GM12875 (cell line): ENCODE measurements at regions not wholly inside any gene's neighbourhood (a gene's known extent, or its start where the extent isn't known, plus 50 kb on each side); places are given as distances from the start of the nearest gene placed in this dataset.

Experiments
- H3K4me3 ChIP-seq: one replicate; pipeline ENCODE4 v1.5.1; 2011; ENCODE audit warnings: low read depth, low read length, control low read depth
- TF ChIP-seq, protein P1 (sequence below): IDR thresholded peaks from 2 replicates; pipeline ENCODE4 v1.5.1; 2011; ENCODE audit warnings: low read depth, mild to moderate bottlenecking, control low read depth, inconsistent platforms, low read length, moderate library complexity, borderline replicate concordance; ENCODE audit not compliant: insufficient read depth

DNA sequence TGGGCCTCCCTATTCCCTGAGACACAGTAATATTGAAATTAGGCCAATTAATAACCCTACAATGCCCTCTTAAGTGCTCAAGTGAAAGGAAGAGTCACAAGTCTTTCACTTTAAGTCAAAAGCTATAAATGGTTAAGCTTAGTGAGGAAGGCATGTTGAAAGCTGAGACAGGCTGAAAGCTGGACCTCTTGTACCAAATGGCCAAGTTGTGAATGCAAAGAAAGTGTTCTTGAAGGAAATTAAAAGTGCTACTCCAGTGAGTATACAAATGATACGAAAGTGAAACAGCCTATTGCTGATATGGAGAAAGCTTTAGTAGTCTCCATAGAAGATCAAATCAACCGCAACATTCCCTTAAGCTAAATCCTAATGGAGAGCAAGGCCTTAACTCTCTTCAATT is 140.8 kb downstream of the PTCSC3 start:
- TF ChIP-seq, protein P1, sequence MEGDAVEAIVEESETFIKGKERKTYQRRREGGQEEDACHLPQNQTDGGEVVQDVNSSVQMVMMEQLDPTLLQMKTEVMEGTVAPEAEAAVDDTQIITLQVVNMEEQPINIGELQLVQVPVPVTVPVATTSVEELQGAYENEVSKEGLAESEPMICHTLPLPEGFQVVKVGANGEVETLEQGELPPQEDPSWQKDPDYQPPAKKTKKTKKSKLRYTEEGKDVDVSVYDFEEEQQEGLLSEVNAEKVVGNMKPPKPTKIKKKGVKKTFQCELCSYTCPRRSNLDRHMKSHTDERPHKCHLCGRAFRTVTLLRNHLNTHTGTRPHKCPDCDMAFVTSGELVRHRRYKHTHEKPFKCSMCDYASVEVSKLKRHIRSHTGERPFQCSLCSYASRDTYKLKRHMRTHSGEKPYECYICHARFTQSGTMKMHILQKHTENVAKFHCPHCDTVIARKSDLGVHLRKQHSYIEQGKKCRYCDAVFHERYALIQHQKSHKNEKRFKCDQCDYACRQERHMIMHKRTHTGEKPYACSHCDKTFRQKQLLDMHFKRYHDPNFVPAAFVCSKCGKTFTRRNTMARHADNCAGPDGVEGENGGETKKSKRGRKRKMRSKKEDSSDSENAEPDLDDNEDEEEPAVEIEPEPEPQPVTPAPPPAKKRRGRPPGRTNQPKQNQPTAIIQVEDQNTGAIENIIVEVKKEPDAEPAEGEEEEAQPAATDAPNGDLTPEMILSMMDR = no peak

DNA sequence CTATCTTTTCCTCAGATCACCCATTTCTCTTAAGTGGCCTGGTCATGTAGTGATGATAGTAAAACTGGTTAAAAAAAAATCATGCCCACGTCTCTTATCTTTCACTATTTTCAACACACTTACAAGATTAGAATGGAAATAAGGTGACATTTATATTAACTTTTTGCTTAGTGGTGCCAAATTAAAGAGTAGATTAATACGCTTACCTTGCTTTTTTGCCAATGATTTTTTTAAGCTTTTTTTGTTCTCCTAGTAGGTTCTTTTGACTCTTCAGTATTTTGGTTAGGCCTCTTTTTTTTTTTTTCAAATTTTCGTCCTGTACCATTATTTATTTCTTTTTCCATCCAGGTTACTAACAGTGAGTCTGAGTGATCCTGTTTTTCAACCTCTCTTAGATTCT is 147.9 kb downstream of the PTCSC3 start:
- TF ChIP-seq, protein P1 = no peak
- no peak overlapping the region for H3K4me3 ChIP-seq

More for the DNA sequence above, 140.8 kb downstream of the PTCSC3 start:
- H3K4me3 ChIP-seq = no peak overlapping the region

DNA sequence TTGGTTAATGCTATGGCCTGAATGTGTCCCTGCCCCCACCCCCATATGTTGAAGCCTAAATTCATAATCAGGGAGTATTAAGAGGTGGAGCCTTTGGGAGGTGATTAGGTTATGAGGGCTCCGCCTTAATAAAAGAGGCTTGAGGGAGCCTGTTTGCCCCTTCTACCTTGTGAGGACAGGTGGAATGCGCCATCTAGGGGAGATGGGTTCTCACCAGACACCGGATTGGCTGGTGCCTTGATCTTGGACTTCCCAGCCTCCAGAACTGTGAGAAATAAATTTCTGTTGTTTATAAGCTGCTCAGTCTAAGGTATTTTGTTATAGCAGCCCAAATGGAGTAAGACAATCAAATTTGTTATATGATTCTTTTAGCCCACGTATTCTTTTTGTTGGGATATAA is 148.3 kb downstream of the PTCSC3 start:
- no peak overlapping the region for H3K4me3 ChIP-seq
- TF ChIP-seq, protein P1 = no peak; the same call in 1 of the 2 replicates

DNA sequence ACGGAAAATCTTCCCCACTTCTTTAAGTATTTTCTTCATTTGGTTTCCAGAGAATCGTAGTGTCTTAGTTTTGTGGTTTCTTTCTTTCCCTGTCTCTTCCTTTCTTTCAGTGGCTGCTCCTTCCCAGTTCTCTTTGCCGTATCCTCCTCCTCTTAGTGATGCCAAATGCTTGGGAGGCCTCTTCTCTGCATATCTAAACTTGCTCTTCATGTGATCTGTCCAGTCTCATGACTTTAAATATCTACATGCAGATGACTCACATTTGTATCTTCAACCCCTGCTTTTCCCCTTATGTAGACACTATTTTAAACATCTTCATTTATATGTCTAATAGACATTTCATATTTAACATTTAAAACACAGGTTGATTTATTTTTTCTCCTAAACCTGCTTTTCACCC is 149.2 kb downstream of the PTCSC3 start:
- H3K4me3 ChIP-seq = no peak overlapping the region
- TF ChIP-seq, protein P1 = no peak

DNA sequence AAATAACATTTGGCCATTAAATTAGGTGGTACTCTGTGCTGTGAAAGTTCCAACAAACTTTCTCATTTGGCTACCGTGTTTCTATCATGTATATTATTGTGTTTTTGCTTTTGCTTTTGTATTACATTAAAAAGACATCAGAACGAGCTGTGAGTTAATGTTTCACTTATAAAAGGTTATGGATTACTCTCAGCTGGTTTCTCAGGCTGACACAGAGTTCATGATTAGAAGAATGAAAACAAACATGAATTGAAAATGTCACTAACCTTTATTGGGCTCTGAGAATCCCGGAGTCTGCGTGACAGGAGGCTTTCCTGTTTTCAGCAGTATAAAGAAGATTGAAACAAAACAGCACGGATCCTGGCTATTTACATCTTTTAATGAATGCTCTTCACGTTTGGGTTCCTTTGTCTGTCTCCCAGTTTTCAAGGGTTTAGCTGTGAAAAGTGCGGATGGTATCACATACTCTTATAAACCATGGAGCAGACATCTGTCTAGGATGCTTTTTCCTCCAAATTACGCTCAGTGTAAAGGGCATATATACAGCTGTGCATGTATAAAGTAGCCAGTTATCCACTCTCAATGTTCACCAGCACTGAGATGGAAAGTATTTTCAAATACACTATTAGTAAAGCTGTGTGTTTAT is 153.6 kb downstream of the PTCSC3 start:
- TF ChIP-seq, protein P1 = no peak
- H3K4me3 ChIP-seq = no peak overlapping the region

DNA sequence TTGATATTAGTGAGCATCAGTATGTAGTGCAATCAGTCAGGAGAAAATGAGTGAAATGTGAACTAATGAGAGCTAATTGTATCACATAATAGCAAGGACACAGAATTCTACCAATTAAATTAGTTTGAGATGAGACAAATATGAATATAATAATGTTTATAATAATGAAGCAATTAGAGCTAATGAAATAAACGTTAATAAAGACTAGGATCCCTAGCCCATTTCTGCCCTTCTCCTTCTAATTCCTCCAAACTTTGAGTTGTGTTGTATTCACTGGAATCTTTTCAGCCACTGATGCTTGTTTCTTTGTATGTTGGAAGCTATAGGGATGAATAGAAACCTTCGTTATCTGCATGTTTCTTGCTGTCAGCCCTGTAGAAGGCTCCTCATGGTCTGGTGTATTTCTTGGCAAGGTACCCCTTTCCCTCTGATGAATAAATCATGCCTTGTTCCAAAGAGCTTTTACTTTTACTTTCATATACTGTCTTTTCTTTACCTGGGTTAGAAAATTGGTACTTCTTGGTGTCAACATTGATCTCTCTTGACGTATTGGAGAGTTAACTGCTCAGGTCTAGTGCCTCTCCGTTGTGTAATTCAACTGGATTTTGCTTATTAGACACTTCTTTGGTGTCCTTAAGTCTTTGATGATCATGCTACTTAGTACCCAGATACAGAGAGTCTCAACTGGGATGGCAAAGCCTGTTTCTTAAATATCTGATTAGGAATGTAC is 154.8 kb downstream of the PTCSC3 start:
- TF ChIP-seq, protein P1 = no peak

DNA sequence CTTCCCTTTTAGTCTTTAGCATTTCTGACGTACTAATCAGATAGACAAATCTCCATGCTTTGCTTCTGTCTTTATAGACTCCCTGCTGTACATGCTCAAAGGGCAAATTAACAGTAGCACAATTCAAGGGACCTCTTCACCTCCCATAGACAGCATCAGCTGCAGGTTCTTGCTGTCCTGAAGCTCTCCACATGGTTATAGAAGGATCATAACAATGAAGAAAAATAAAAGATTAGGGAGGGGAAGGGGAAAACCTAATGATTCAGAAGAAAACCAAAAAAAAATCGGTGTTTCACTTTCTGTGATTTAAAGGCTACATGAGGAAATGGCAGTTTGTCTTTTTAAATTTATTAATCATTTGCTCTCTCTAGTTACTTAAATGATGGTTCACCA is 155.5 kb downstream of the PTCSC3 start:
- TF ChIP-seq, protein P1 = no peak
- H3K4me3 ChIP-seq = no peak overlapping the region

More for the DNA sequence above, 154.8 kb downstream of the PTCSC3 start:
- H3K4me3 ChIP-seq = no peak overlapping the region
